GM23338 (cell line): ENCODE measurements at regions not wholly inside any gene's neighbourhood (a gene's known extent, or its start where the extent isn't known, plus 50 kb on each side); places are given as distances from the start of the nearest gene placed in this dataset.

Source experiments
- ATAC-seq: fragments of 200-7000 bp; cut with Tn5 transposase; 3 replicates; pipeline ENCODE4 v1.9.1; 2020
- DNase-seq: peaks from one replicate; pipeline ENCODE4 v3.0.0-alpha.2; 2015; ENCODE audit warnings: low spot score
- H2AFZ ChIP-seq: fragments of 200-600 bp; sonication (generic); 2 replicates; pipeline ENCODE4 v1.8.0; 2016; ENCODE audit warnings: antibody characterized with exemption, mild to moderate bottlenecking, moderate library complexity
- H3F3A ChIP-seq: fragments of 200-600 bp; sonication (generic); replicated peaks from 2 replicates; pipeline ENCODE4 v1.8.0; 2017; ENCODE audit warnings: antibody characterized with exemption, mixed run types, low read depth
- H3K27ac ChIP-seq: fragments of 200-600 bp; sonication (generic); 2 replicates; pipeline ENCODE4 v1.6.1; 2016; ENCODE audit warnings: low read depth
- H3K27me3 ChIP-seq: fragments of 200-600 bp; sonication (generic); 2 replicates; pipeline ENCODE4 v1.8.0; 2016; ENCODE audit warnings: mild to moderate bottlenecking, mixed run types, moderate library complexity; ENCODE audit not compliant: insufficient read depth
- H3K36me3 ChIP-seq: fragments of 200-600 bp; sonication (generic); 2 replicates; pipeline ENCODE4 v1.8.0; 2016; ENCODE audit warnings: mild to moderate bottlenecking; ENCODE audit not compliant: insufficient read depth
- H3K4me1 ChIP-seq: fragments of 200-600 bp; sonication (generic); 2 replicates; pipeline ENCODE4 v1.8.0; 2016; ENCODE audit warnings: mild to moderate bottlenecking, moderate library complexity; ENCODE audit not compliant: insufficient read depth
- H3K4me2 ChIP-seq: fragments of 200-600 bp; sonication (generic); 2 replicates; pipeline ENCODE4 v1.7.1; 2017; ENCODE audit warnings: mixed run types
- H3K4me3 ChIP-seq: fragments of 200-600 bp; sonication (generic); 2 replicates; pipeline ENCODE4 v1.6.1; 2016; ENCODE audit warnings: mixed run types
- H3K79me2 ChIP-seq: fragments of 200-600 bp; sonication (generic); replicated peaks from 2 replicates; pipeline ENCODE4 v1.8.0; 2017; ENCODE audit warnings: mild to moderate bottlenecking; ENCODE audit not compliant: insufficient read depth
- H3K9me2 ChIP-seq: fragments of 200-600 bp; sonication (generic); 2 replicates; pipeline ENCODE4 v1.8.0; 2017; ENCODE audit not compliant: insufficient read depth
- H4K20me1 ChIP-seq: fragments of 200-600 bp; sonication (generic); replicated peaks from 2 replicates; pipeline ENCODE4 v1.8.0; 2017; ENCODE audit warnings: mild to moderate bottlenecking; ENCODE audit not compliant: insufficient read depth
- H3K27ac Mint-ChIP-seq: 2 replicates; pipeline ENCODE4 v1.8.0; 2020; ENCODE audit warnings: inconsistent platforms, mild to moderate bottlenecking, moderate library complexity, mixed read lengths
- H3K27me3 Mint-ChIP-seq: 3 replicates; pipeline ENCODE4 v1.8.0; 2022; ENCODE audit warnings: low read depth, mild to moderate bottlenecking, moderate library complexity, mixed read lengths, inconsistent platforms; ENCODE audit not compliant: insufficient read depth, poor library complexity
- H3K36me3 Mint-ChIP-seq: 3 replicates; pipeline ENCODE4 v1.8.0; 2021; ENCODE audit warnings: low read depth, mild to moderate bottlenecking, inconsistent platforms, moderate library complexity, mixed read lengths
- H3K4me1 Mint-ChIP-seq: 3 replicates; pipeline ENCODE4 v1.8.0; 2020; ENCODE audit warnings: mild to moderate bottlenecking, inconsistent platforms, mixed read lengths
- H3K4me3 Mint-ChIP-seq: 3 replicates; pipeline ENCODE4 v1.8.0; 2021; ENCODE audit warnings: moderate library complexity, mild to moderate bottlenecking, inconsistent platforms, mixed read lengths
- H3K9me3 Mint-ChIP-seq: 3 replicates; pipeline ENCODE4 v1.8.0; 2020; ENCODE audit warnings: moderate library complexity, mild to moderate bottlenecking, inconsistent platforms, mixed read lengths
- CREB1 ChIP-seq: fragments of 250-450 bp; sonication (Bioruptor Pico); IDR thresholded peaks from 2 replicates; pipeline ENCODE4 v1.5.0; 2020; ENCODE audit warnings: low read depth, mild to moderate bottlenecking, moderate library complexity
- CTCF ChIP-seq, 2 experiments: fragments of 200-600 bp in 1 of 2; sonication (generic) in 1 of 2; conservative IDR thresholded peaks; 2 replicates each; pipeline versions ENCODE4 v1.5.1 to v1.6.1; 2016 to 2017; ENCODE audit warnings: antibody characterized with exemption in 2 of 2, low read depth in 2 of 2, mild to moderate bottlenecking in 2 of 2, moderate library complexity in 1 of 2
- ETS1 ChIP-seq: IDR thresholded peaks from 2 replicates; pipeline ENCODE4 v1.6.1; 2016; ENCODE audit warnings: antibody characterized with exemption
- EZH2phosphoT487 ChIP-seq: fragments of 200-600 bp; sonication (generic); IDR thresholded peaks from one replicate; pipeline ENCODE4 v1.8.1; 2018; ENCODE audit warnings: antibody characterized with exemption; ENCODE audit not compliant: unreplicated experiment
- JUNB ChIP-seq: IDR thresholded peaks from one replicate; pipeline ENCODE4 v1.6.1; 2016; ENCODE audit warnings: antibody characterized with exemption; ENCODE audit not compliant: unreplicated experiment
- NANOG ChIP-seq: IDR thresholded peaks from 2 replicates; pipeline ENCODE4 v1.6.1; 2016; ENCODE audit warnings: antibody characterized with exemption, borderline replicate concordance
- STAT1 ChIP-seq: IDR thresholded peaks from one replicate; pipeline ENCODE4 v1.6.1; 2016; ENCODE audit warnings: antibody characterized with exemption; ENCODE audit not compliant: unreplicated experiment
- ZNF114 ChIP-seq: fragments of 250-450 bp; sonication (Bioruptor Pico); IDR thresholded peaks from 2 replicates; pipeline ENCODE4 v1.5.0; 2020; ENCODE audit warnings: mild to moderate bottlenecking, moderate library complexity
- TF ChIP-seq, protein P1 (sequence below): IDR thresholded peaks from one replicate; pipeline ENCODE4 v1.6.1; 2018; ENCODE audit warnings: antibody characterized with exemption; ENCODE audit not compliant: unreplicated experiment
- TF ChIP-seq, protein P2 (sequence below): fragments of 250-450 bp; sonication (Bioruptor Pico); IDR thresholded peaks from 2 replicates; pipeline ENCODE4 v1.5.0; 2020; ENCODE audit warnings: mild to moderate bottlenecking, moderate library complexity

DNA sequence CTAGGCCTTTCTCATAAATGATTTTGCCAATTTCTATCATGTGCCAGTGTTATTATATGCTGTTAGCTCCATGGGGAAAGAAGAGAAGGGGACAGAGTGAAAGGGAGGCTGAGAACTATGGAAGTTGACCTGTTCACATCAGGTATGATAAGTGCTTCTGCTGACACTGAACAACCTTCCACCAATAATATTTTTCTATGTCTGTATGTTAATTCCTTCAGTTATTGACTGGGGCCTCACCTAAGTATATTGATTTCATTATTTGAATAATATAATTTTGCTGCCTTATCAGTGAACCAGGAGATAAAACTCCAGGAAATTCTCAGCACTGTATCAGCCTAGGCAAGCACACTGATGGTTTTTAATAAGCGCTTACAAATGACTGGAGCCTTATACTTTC, 262.8 kb downstream of the SNCA start:
- Histone ChIP-seq H2AFZ (no peak overlapping the region), H3K27me3 (no peaks in the 10 kb centered on the region), H3K4me2 (no peak overlapping the region), H3K9me2 (no peaks in the 10 kb centered on the region), H3K4me3 (no peak overlapping the region), H3F3A (no peaks in the 10 kb centered on the region), H4K20me1 (no peaks in the 10 kb centered on the region), H3K79me2 (no peaks in the 10 kb centered on the region), H3K27ac (no peak overlapping the region), H3K4me1 (no peaks in the 10 kb centered on the region), H3K36me3 (no peaks in the 10 kb centered on the region)
- H3K4me3 Mint-ChIP-seq: no peak overlapping the region
- DNase-seq: no peak
- TF ChIP-seq ZNF114: no peak
- no peak for TF ChIP-seq NANOG
- H3K36me3 Mint-ChIP-seq: no peaks in the 10 kb centered on the region; the same call in 2 of the 3 replicates
- H3K27ac Mint-ChIP-seq: no peak overlapping the region
- peaks cover 17% of the 10 kb centered on the region; the same call in 2 of the 3 replicates for H3K9me3 Mint-ChIP-seq
- ATAC-seq: no peak
- peaks cover 6% of the 10 kb centered on the region; the same call in 2 of the 3 replicates for H3K4me1 Mint-ChIP-seq
- peaks cover 3% of the 10 kb centered on the region for H3K27me3 Mint-ChIP-seq

- Histone ChIP-seq H2AFZ (no peak overlapping the region), H3K4me1 (no peaks in the 10 kb centered on the region), H3K27ac (no peak overlapping the region), H3K4me3 (no peak overlapping the region), H3F3A (no peaks in the 10 kb centered on the region), H3K79me2 (no peaks in the 10 kb centered on the region), H3K4me2 (no peak overlapping the region), H3K36me3 (no peaks in the 10 kb centered on the region), H3K27me3 (no peaks in the 10 kb centered on the region), H4K20me1 (no peaks in the 10 kb centered on the region), H3K9me2 (no peaks in the 10 kb centered on the region)
- Mint-ChIP-seq H3K27ac (no peak overlapping the region), H3K9me3 (peaks cover 17% of the 10 kb centered on the region; the same call in 2 of the 3 replicates), H3K36me3 (no peaks in the 10 kb centered on the region; the same call in 2 of the 3 replicates), H3K27me3 (peaks cover 3% of the 10 kb centered on the region), H3K4me3 (no peak overlapping the region), H3K4me1 (peaks cover 6% of the 10 kb centered on the region; the same call in 2 of the 3 replicates)
- no peak for DNase-seq
- ATAC-seq: no peak
- TF ChIP-seq STAT1 (no peak), EZH2phosphoT487 (no peak), CTCF (conservative IDR thresholded peaks at IDR 0.05; ENCODE audit: low read depth in 2 of 2) (no peak), JUNB (no peak), ETS1 (no peak), CREB1 (CRISPR knock-in tag) (no peak)
- TF ChIP-seq, protein P1, sequence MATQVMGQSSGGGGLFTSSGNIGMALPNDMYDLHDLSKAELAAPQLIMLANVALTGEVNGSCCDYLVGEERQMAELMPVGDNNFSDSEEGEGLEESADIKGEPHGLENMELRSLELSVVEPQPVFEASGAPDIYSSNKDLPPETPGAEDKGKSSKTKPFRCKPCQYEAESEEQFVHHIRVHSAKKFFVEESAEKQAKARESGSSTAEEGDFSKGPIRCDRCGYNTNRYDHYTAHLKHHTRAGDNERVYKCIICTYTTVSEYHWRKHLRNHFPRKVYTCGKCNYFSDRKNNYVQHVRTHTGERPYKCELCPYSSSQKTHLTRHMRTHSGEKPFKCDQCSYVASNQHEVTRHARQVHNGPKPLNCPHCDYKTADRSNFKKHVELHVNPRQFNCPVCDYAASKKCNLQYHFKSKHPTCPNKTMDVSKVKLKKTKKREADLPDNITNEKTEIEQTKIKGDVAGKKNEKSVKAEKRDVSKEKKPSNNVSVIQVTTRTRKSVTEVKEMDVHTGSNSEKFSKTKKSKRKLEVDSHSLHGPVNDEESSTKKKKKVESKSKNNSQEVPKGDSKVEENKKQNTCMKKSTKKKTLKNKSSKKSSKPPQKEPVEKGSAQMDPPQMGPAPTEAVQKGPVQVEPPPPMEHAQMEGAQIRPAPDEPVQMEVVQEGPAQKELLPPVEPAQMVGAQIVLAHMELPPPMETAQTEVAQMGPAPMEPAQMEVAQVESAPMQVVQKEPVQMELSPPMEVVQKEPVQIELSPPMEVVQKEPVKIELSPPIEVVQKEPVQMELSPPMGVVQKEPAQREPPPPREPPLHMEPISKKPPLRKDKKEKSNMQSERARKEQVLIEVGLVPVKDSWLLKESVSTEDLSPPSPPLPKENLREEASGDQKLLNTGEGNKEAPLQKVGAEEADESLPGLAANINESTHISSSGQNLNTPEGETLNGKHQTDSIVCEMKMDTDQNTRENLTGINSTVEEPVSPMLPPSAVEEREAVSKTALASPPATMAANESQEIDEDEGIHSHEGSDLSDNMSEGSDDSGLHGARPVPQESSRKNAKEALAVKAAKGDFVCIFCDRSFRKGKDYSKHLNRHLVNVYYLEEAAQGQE: no peak
- TF ChIP-seq, protein P2, sequence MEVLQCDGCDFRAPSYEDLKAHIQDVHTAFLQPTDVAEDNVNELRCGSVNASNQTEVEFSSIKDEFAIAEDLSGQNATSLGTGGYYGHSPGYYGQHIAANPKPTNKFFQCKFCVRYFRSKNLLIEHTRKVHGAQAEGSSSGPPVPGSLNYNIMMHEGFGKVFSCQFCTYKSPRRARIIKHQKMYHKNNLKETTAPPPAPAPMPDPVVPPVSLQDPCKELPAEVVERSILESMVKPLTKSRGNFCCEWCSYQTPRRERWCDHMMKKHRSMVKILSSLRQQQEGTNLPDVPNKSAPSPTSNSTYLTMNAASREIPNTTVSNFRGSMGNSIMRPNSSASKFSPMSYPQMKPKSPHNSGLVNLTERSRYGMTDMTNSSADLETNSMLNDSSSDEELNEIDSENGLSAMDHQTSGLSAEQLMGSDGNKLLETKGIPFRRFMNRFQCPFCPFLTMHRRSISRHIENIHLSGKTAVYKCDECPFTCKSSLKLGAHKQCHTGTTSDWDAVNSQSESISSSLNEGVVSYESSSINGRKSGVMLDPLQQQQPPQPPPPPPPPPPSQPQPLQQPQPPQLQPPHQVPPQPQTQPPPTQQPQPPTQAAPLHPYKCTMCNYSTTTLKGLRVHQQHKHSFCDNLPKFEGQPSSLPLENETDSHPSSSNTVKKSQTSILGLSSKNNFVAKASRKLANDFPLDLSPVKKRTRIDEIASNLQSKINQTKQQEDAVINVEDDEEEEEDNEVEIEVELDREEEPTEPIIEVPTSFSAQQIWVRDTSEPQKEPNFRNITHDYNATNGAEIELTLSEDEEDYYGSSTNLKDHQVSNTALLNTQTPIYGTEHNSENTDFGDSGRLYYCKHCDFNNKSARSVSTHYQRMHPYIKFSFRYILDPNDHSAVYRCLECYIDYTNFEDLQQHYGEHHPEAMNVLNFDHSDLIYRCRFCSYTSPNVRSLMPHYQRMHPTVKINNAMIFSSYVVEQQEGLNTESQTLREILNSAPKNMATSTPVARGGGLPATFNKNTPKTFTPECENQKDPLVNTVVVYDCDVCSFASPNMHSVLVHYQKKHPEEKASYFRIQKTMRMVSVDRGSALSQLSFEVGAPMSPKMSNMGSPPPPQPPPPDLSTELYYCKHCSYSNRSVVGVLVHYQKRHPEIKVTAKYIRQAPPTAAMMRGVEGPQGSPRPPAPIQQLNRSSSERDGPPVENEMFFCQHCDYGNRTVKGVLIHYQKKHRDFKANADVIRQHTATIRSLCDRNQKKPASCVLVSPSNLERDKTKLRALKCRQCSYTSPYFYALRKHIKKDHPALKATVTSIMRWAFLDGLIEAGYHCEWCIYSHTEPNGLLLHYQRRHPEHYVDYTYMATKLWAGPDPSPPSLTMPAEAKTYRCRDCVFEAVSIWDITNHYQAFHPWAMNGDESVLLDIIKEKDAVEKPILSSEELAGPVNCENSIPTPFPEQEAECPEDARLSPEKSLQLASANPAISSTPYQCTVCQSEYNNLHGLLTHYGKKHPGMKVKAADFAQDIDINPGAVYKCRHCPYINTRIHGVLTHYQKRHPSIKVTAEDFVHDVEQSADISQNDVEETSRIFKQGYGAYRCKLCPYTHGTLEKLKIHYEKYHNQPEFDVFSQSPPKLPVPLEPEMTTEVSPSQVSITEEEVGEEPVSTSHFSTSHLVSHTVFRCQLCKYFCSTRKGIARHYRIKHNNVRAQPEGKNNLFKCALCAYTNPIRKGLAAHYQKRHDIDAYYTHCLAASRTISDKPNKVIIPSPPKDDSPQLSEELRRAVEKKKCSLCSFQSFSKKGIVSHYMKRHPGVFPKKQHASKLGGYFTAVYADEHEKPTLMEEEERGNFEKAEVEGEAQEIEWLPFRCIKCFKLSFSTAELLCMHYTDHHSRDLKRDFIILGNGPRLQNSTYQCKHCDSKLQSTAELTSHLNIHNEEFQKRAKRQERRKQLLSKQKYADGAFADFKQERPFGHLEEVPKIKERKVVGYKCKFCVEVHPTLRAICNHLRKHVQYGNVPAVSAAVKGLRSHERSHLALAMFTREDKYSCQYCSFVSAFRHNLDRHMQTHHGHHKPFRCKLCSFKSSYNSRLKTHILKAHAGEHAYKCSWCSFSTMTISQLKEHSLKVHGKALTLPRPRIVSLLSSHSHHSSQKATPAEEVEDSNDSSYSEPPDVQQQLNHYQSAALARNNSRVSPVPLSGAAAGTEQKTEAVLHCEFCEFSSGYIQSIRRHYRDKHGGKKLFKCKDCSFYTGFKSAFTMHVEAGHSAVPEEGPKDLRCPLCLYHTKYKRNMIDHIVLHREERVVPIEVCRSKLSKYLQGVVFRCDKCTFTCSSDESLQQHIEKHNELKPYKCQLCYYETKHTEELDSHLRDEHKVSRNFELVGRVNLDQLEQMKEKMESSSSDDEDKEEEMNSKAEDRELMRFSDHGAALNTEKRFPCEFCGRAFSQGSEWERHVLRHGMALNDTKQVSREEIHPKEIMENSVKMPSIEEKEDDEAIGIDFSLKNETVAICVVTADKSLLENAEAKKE: no peak
These were observed 263.3 kb downstream of the SNCA start for GRCh38 chr4:89573656-89574055.
